NCI-H2107 treated with DMSO at 0.1 percent for 48 hours (cell line): ENCODE measurements at regions not wholly inside any gene's neighbourhood (a gene's known extent, or its start where the extent isn't known, plus 50 kb on each side); places are given as distances from the start of the nearest gene placed in this dataset.
"Not testable (repeated sequence)": the region's sequence is repeated elsewhere in the genome, so short reads cannot be mapped to it uniquely, and the experiment has no call there.

Source experiments
- DNase-seq: peaks from one replicate; lab custom pipeline; 2025; ENCODE audit not compliant: unreplicated experiment; lab: John Stamatoyannopoulos, UW

DNA sequence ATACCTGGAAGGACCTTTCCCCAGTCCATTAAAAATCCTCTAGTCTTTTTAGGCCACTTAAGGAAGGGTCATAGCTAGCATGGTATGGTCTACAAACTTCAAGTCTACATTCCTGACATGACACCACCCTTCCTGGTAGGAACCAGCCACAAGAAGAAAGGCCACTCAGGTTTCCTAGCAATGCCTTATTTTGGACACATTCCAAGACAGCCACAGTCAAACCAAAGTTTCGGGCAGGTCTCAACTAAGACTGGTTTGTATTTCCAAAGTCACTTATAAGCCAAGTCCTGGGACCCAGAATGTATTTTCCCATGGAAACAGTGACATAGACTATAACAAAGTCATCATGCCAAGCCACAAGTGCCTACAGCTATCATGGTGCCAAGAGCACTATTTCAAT is 50.6 kb upstream of the SLC44A3 start:
- no peak for DNase-seq

DNA sequence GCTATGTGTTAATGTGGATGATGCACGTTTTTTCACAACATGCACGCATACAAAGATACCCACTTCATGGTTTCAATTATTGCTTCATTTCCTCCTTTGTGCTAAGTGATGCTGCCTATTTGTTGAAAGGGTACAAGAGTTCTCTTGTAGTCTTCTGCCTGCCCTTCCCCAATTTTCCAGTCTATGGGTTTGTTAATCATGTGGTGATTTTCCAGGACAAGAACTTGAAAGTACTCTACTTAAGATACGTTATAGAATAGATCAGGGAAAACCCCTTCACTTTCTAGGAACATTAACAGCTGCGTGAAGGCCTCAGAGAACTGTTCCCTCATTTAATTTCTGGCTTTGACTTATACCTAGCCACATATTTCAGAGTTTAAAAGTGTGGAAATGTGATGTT is 52.1 kb upstream of the SLC44A3 start:
- no peak for DNase-seq

DNA sequence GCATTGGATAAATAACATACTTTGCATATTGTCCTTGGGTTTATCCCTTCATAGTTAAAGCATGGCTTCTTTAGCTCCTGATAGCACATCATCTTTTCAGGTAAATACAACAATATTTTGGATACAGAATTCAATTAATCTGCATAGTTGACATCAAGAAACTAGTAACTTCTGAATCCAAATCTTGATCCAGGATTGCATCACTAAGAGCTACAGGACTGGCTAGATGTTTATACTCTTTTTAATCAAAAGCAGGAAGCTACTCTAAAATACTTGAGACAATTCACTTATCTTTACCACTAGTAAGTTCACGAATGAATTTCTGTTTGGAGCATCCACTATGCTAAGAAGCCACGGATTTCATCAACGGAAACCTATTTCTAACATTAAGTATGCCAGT is 54.2 kb upstream of the SLC44A3 start:
- DNase-seq, result no peak

DNA sequence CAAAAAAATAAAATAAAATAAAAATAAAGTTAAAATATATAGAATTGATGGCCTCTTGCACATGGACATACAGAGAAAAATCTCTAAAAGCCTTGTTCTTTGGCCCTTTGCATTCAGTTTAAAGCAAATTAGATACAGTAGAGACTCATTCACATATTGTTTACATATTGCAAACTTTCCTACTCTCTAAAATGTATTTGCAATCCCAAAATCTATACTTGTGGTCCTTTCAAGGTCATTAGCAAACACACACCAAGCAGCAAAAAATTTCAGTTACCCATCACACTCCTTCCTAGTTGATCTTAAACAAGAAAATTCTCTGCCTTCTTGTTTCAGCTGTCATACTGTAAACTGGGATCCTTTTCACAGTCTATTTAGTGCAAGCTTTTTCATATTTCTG is 61.0 kb upstream of the SLC44A3 start:
- DNase-seq, result no peak

DNA sequence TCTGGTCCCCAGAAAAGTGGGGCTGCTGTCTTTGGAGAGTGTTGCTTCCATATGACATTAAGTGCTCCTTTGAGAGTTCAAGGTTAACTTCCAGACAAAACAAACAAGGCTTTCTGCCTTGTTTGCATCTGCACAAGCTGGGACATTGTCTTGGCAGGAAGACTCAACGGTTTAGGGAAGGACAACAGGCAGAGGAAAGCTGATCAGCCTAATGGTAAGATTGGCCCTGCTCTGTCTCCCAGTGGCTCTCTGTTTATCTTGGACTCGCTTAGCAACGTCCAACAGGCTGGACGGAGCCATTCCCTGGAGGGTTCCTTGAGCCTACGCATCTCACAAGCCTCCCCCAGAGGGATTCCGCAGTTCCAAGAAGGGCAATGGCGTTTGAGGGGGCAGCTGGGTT is 62.2 kb upstream of the SLC44A3 start:
- DNase-seq, result peak; percentile 45

DNA sequence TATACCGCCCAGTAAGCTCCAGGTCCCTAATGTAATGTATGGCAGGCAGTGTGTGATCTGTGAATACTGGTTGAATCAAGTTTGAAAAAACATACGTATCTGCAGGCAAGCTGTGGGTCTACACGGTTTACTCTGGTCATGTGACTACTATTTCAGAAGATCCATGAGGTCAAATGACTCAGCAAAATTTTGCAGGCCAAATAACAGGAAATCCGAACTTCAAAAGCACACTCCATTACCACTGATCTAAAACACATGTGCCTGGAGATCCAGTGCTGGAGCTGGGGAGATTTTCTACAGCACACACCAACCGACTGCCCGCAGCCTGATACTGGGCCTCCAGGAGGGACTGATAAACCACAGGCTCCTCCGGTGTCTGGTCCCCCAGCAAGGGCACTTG is 64.5 kb upstream of the SLC44A3 start:
- DNase-seq, result no peak

DNA sequence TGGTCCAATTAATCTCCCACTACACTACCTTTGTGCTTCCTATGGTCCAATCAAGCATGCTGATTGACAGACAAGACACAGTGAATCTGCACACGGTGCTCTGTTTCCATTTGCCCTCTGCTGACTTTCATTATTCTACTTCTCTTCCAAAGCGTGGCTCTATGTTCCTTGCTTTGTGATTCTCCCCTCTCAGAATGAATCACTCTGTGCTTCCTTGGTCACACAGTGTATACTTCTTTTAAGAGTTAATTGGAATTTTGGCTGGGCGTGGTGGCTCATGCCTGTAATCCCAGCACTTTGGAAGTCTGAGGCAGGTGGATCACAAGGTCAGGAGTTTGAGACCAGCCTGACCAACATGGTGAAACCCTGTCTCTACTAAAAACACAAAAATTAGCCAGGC is 65.1 kb upstream of the SLC44A3 start:
- not testable (repeated sequence) for DNase-seq

DNA sequence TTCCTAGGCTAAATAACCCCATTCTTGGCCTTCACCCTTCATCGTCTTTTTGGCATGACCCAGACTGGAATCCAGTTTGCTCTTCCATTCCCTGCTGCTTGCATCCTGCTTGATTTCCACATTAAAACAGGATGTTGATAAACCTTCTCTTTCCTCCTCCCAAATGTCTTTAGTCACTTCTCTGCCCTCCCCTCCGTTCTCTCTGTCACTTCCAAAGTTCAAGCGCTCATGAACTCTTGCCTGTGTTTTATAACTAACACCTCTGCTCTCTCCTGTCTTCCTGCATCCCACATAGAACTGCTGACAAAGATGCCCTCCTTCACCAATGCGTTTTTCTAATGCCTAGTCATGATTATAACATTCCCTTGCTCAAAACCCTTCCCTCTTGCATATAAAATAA is 65.6 kb upstream of the SLC44A3 start:
- DNase-seq, result no peak

DNA sequence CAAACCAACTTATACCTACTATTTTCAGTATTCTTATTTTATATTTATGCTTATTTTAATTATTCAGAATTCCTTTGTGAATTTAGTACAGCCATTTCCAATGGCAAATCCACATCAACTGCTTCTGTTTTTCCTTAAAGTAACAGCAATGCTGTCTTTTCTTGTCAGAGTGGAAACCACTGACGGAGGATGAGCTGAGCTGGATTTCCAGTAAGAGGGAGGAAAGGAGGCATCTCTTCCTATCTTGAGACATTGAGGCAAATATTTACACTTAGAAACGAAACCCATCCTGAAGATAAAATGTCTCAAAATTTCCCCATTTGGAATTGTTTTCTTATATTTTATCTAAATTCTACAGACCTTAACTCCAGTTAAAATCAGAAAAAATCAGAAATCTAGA is 66.1 kb upstream of the SLC44A3 start:
- no peak for DNase-seq

DNA sequence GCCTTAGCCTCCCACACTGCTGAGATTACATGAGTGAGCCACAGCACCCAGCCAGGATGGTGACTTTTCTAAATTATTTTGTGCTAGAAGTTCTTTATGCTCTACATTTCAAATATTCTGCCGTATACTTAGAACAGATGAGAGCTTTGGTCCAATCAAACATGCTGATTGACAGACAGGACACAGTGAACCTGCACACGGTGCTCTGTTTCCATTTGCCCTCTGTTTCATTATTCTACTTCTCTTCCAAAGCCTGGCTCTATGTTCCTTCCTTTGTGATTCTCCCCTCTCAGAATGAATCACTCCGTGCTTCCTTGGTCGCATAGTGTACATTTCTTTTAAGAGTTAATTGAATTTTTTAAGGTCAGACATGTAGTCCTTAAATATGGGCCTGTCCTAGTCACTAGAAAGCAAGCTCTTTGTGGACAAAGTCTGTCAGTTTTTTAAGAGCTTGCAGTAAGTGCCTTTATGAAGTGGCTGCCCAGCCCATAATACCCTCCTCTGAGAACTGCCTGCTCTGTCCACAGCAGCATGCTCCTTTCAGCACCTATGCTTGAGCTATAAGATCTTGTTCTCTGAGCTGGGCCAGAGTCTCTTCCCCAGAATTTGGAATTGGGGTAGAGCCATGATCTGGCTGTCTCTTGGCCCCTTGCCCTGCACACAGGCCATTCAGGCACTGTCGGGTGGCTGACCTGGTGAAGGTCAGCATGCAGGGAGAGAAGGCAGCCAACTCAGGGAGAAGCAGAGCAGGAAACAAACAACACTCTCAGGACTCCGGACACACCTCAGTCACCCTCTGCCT is 66.8 kb upstream of the SLC44A3 start:
- DNase-seq, result no peak

DNA sequence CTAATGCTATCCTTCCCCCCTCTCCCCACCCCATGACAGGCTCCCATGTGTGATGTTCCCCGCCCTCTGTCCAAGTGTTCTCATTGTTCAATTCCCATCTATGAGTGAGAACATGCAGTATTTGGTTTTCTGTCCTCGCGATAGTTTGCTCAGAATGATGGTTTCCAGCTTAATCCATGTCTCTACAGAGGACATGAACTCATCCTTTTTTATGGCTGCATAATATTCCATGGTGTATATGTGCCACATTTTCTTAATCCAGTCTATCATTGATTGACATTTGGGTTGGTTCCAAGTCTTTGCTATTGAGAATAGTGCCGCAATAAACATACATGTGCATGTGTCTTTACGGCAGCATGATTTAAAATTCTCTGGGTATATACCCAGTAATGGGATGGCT is 68.7 kb upstream of the SLC44A3 start:
- not testable (repeated sequence) for DNase-seq

DNA sequence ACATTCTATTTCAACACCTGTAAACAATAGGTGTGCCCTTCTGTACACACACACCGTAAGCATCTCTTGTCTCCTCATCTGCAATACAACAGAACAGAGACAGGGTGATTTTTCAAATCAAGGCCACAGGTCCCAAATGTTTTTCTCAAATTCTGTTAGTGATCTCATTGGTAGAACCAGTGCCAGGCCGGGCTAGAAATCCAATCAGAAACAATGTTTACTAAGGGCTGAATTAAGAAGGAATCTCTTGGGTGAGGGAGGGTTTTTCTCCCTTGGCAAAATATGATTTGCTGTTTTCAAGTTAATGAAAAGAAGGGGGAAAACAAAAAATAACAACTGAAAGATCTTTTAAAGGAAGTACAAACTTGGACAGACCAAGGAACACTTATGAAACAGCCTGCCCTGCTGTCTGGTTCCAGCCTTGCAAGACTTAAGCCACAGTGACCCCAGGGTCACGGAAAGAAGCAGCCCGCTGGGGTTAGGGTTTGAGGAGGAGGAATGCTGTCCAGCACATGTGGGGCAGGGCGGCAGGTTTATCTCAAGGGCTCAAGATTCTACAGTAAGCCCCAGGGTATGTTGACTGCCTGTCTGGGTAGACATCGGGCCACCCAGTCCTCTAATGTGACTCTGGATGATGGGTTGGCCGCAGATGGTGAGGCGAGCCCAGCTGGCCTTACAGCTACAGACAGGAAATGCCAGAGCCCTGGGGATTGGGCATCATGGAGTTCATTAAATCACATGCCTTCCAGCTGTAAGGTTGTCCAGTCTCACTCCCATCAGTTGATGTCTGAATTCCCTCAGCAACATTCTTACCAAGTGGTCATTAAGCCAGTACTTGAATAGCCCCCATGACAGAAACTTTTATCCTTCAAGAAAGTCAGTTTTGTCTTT is 73.3 kb upstream of the SLC44A3 start:
- no peak for DNase-seq

DNA sequence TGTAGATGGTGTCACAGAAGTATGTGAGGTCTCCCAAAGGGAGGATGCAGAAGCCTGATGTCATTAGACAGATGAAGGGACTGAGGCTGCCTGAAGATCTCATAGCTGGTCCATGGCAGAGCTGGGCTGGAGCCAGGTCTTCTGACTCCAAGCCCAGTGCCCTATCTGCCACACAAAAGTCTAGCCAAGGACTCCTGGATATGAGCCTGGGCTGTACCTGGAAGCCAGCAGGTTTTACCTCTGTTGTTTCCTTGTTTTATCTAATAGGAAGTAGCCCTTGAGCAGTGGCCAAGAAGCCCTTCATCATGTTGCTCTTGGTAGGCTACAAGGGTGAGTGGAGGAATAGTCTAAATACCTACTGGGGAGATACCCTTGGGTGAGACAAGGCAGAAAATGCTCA is 74.4 kb upstream of the SLC44A3 start:
- DNase-seq, result no peak

DNA sequence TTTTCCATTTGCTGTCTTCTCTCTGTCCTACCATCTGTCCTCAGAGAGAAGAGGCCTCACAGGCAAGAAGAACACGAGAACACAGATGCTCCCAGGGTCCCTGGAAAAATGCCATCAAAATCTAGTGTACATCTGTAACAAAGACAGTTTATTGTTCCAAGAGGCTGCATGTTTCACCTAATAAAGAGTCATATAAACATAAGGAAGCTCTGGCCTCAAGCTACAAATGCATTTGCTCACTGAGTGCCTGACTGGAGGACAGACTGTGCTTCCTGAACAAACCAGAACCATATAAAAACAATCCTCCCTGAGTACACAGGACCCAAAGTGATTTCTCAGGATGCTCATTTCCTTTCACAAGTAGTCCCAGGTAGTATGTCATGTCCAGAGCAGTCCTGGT is 76.3 kb upstream of the SLC44A3 start:
- no peak for DNase-seq

DNA sequence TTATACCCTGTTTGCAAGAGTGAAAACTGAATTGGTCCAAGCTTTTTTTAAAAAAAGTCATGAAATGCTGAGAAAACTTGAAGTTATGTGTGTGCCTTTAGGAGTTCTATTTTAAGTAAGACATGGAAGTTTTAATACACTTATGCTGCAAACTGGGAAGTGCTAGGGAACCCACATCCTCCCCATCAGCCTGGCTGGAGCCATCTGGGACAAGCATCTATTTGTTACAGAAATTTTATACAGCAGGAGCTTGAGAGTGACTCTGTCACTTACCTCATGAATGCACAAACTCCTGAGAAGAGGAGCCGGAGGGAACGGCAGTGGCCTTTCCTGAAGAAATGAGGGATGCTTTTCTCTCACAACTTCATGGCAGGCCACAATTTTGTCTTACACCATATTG is 78.2 kb upstream of the SLC44A3 start:
- DNase-seq, result no peak

DNA sequence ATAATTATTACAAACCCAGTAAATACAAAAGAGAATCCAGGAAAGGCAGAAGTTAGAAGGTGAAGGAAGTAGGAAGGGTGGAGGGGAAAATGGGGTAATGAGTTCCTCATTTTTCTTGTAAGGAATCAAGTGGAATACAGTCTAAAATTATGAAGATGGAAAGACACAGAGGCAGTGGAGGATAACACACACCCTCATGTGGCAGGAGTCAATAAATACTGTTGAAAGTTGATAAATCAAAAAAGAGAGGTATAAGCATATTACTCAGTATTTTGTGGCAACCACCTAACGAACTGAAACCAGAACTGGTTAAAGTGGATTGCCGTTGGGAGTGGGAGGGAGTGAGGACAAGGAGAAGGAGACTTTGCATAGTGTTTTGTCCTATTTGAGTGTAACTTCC is 78.6 kb upstream of the SLC44A3 start:
- no peak for DNase-seq

DNA sequence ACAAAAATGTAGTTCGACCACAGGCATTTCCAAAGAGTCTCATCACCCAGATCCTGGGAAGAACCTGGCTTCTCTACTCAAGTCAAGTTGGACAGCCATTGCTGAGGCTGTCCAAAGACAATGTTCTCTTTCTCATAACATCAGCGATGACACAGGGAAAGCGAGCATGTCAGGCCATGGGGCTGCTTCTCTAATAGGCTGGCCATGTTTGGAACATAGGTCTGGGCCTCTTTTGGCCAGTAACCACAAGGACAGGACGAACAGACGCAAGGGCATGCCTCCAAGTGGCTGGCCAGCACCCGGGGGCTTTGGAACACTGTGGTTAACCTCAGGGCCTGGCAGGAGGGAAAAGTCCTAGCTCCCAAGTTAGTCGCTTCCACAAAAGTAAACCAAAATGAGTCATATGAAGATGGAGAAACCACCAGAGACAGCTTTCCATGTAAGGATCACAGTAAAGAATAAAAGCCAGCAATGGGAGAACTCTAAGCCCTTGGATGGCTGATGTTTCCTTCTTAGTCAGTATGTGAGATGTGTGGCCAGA is 80.6 kb upstream of the SLC44A3 start:
- no peak for DNase-seq

DNA sequence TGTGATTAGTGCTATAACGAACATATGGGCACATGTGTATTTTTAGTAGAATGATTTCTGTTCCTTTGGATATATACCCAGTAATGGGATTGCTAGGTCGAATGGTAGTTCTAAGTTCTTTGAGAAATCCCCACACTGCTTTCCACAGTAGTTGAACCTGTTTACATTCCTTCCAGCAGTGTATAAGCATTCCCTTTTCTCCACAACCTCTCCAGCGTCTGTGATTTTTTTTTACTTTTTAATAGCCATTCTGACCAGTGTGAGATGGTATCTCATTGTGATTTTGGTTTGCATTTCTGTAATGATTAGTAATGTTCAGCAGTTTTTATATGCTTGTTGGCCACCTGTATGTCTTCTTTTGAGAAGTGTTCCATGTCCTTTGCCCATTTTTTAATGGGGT is 81.8 kb upstream of the SLC44A3 start:
- DNase-seq, result no peak

DNA sequence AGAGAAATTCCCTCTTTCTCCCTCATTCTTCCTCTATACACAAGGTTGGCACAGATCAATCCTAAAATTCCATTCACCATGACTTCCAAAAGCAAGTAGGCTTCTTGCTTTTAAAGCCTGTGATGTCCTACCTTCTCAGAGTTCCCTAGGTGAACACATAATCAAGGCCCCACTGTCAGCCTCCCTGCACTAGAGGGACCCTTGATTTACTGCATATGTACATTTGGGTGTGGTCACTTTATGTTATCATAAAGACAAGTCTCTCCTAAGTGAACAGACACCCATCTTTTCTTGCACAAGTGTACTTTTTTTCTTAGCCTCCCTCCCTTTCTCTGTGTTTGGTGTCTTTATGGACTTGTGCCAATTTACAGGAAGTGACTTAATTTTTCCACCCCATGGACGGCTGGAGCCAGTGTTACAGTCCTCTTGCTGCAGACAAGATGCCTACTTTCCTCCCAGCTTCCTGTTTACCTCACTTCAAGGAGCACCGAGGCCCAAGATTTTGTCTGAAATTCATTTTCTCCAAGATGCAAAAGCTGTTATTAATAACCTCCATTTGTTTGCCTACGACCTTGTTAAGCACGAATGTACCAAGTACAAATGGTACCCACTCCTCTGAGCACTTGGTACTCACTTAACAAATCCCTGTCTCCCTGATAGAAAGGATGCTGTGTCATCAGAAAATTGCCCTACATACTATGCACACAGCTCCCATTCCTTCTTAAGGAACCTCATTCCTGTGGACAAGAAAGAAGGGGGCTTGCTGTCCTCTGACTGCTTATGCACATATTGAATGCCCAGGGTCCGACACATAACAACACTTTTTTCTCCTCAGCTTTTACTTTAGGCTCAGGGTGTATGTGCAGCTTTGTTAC is 82.8 kb upstream of the SLC44A3 start:
- no peak for DNase-seq

DNA sequence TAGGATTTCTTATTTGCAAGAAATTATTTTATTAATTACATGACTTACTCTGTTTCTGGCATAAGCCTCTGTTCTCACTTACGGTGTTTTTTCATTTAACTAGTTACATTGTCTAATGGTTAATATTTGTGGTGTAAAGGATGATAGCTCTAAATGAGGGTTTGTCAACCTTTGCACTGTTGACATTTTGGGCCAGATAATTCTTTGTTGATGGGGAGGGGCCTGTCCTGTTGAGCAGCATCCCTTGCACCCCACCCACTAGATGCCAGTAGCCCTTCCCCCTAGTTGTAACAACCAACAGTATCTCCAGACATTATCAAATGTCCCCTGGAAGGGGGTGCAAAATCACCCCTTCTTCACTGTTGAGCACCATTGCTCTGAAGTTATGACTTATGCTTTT is 83.6 kb upstream of the SLC44A3 start:
- no peak for DNase-seq

DNA sequence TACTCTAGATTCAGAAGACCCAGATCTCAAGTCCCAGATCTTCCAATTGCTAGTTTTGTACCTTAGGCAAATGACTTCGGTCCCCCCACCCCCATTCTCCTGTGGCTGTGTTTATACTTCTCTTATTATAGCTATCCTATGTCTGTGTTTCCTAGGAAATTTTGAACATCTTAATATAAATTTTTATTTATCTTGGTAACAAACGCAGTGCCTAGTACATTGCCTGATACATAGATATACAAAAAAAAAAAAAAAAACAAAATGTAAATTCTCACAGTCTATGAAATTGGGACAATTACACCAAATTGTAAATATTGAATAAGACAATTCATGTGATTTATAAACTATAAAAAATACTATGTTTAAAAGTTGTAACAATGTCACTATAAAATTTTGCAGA is 84.1 kb upstream of the SLC44A3 start:
- DNase-seq, result no peak
